ENCODE measurements at regions not wholly inside any gene's neighbourhood (a gene's known extent, or its start where the extent isn't known, plus 50 kb on each side); places are given as distances from the start of the nearest gene placed in this dataset.
"Not testable (repeated sequence)": the region's sequence is repeated elsewhere in the genome, so short reads cannot be mapped to it uniquely, and the experiment has no call there.

- no peak for DNase-seq (ENCODE audit: low read depth in 2 of 2)
These were observed 177.6 kb upstream of the GLRA2 start for GRCh38 chrX:14351611-14352303.

GRCh38 chrX:14347523-14347922, 181.8 kb upstream of the GLRA2 start:
- no peak for DNase-seq (ENCODE audit: low read depth in 2 of 2)

- no peak for DNase-seq (ENCODE audit: low read depth in 2 of 2)
These were observed 185.0 kb upstream of the GLRA2 start for GRCh38 chrX:14344172-14344940.

GRCh38 chrX:14309431-14309830, 219.9 kb upstream of the GLRA2 start:
- DNase-seq (ENCODE audit: low read depth in 2 of 2) = no peak

- DNase-seq (ENCODE audit: low read depth in 2 of 2) = not testable (repeated sequence)
These were observed 220.4 kb upstream of the GLRA2 start for GRCh38 chrX:14308976-14309375.

- DNase-seq (ENCODE audit: low read depth in 2 of 2) = no peak
These were observed 225.4 kb upstream of the GLRA2 start for GRCh38 chrX:14303891-14304290.

- DNase-seq (ENCODE audit: low read depth in 2 of 2) = not testable (repeated sequence)
These were observed 226.8 kb upstream of the GLRA2 start for GRCh38 chrX:14302561-14302960.

GRCh38 chrX:14300376-14300775, 229.0 kb upstream of the GLRA2 start:
- no peak for DNase-seq (ENCODE audit: low read depth in 2 of 2)

GRCh38 chrX:14295426-14295825, 233.9 kb upstream of the GLRA2 start:
- no peak for DNase-seq (ENCODE audit: low read depth in 2 of 2)

GRCh38 chrX:14291666-14292500, 237.5 kb upstream of the GLRA2 start:
- DNase-seq (ENCODE audit: low read depth in 2 of 2) = no peak

- no peak for DNase-seq (ENCODE audit: low read depth in 2 of 2)
These were observed 239.0 kb upstream of the GLRA2 start for GRCh38 chrX:14290335-14290734.

GRCh38 chrX:14274691-14275090, 245.0 kb upstream of the GEMIN8 start:
- DNase-seq (ENCODE audit: low read depth in 2 of 2) = no peak

GRCh38 chrX:14267216-14267615, 237.5 kb upstream of the GEMIN8 start:
- no peak for DNase-seq (ENCODE audit: low read depth in 2 of 2)

- DNase-seq (ENCODE audit: low read depth in 2 of 2) = no peak
These were observed 237.0 kb upstream of the GEMIN8 start for GRCh38 chrX:14266705-14267104.

GRCh38 chrX:14243823-14244222, 214.1 kb upstream of the GEMIN8 start:
- no peak for DNase-seq (ENCODE audit: low read depth in 2 of 2)

GRCh38 chrX:14235004-14235403, 205.3 kb upstream of the GEMIN8 start:
- no peak for DNase-seq (ENCODE audit: low read depth in 2 of 2)

- no peak for DNase-seq (ENCODE audit: low read depth in 2 of 2)
These were observed 203.0 kb upstream of the GEMIN8 start for GRCh38 chrX:14232688-14233087.

GRCh38 chrX:14228611-14229010, 198.9 kb upstream of the GEMIN8 start:
- no peak for DNase-seq (ENCODE audit: low read depth in 2 of 2)

- no peak for DNase-seq (ENCODE audit: low read depth in 2 of 2)
These were observed 190.8 kb upstream of the GEMIN8 start for GRCh38 chrX:14220386-14220944.

GRCh38 chrX:14209034-14209433, 179.3 kb upstream of the GEMIN8 start:
- DNase-seq (ENCODE audit: low read depth in 2 of 2) = no peak

GRCh38 chrX:14194711-14195110, 165.0 kb upstream of the GEMIN8 start:
- no peak for DNase-seq (ENCODE audit: low read depth in 2 of 2)

- DNase-seq (ENCODE audit: low read depth in 2 of 2) = no peak
These were observed 163.9 kb upstream of the GEMIN8 start for GRCh38 chrX:14193547-14193946.

Measured in stimulated activated CD4-positive, alpha-beta T cell treated with anti-CD3 and anti-CD28 coated beads, Interleukin-12 subunit alpha, Interleukin-12 subunit beta, amount 100 ng/mL, for 24 hours (primary cell).